ENCODE measurements at regions not wholly inside any gene's neighbourhood (a gene's known extent, or its start where the extent isn't known, plus 50 kb on each side); places are given as distances from the start of the nearest gene placed in this dataset.

- TF ChIP-seq POLR2AphosphoS5 (IDR thresholded peaks at IDR 0.05; ENCODE audit: low read depth, low read length) (no peak), REST (IDR thresholded peaks at IDR 0.05; ENCODE audit: insufficient read depth in 1 of 2, low read depth in 2 of 2, low read length in 2 of 2) (no peak), SIN3A (IDR thresholded peaks at IDR 0.05; ENCODE audit: borderline replicate concordance, insufficient read depth, low read length) (no peak), TAF1 (IDR thresholded peaks at IDR 0.05; ENCODE audit: borderline replicate concordance, insufficient read depth, low read length) (no peak)
These were observed 528.9 kb downstream of the COL12A1 start for GRCh38 chr6:74676906-74677305.

Data from PFSK-1 (cell line).